HG03175 (cell line): ENCODE measurements at regions not wholly inside any gene's neighbourhood (a gene's known extent, or its start where the extent isn't known, plus 50 kb on each side); places are given as distances from the start of the nearest gene placed in this dataset.
A peak's percentile ranks its signal among the peaks of the same experiment; 100 is the strongest.
"Not testable (repeated sequence)": the region's sequence is repeated elsewhere in the genome, so short reads cannot be mapped to it uniquely, and the experiment has no call there.

Experiments used
- ATAC-seq: cut with Tn5 transposase; IDR thresholded peaks from one replicate; pipeline ENCODE4 v1.9.1; 2021; ENCODE audit warnings: mild to moderate bottlenecking, moderate library complexity; ENCODE audit not compliant: unreplicated experiment

DNA sequence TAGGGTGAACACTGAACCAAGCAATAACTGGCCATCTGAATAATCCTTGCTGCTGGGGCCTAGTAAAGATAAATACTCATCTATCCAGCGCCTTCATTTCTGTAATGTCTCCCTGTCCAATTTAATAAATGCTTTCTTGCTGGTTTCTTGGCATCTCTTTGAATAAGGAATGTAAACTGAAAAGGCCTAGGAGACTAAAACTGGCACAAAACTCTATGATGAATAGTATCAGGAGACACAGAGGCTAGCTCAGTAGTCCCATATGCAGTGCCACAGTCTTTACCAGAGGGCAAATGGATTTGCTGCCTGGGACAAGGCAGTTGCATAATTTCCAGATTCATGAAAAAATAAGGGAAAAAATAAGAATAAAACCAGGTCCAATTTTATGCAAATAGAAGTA, 324.4 kb downstream of the CENPW start:
- no peak for ATAC-seq

DNA sequence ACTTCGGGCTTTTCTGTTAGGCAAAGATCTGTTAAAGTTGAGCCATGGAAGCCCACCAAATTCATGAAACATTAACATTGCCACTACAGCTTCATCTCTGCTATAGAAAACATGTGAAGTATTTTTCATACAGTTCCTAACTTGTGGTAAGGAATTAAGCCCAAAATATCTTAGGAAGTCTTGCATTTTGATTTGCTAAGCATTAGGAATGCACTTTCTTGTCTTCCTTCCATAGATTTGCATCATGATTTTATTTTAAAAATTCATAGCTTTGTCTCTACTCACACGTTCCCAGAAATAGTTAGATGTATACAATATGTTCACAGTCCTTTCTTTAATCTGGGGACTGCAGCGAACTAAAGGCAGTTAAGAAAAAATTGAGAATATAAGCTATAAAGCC, 325.6 kb downstream of the CENPW start:
- ATAC-seq, result no peak

DNA sequence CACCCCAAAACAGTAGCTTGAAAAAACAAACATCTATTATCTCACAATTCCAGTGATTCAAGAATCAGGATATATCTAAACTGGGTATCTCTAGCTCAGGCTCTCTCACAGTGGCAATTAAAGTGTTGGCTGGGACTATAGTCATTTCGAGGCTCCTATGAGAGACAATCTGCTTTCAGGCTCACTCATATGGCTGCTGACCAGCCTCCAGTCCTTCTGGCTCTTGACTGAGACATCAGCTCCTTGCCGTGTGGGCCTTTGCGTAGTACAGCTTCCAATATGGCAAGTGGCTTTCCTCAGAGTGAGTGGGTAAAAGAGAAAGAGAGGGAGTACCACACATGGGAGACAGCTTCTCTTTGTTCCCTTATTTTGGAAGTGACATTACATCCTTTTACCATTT, 327.2 kb downstream of the CENPW start:
- no peak for ATAC-seq

DNA sequence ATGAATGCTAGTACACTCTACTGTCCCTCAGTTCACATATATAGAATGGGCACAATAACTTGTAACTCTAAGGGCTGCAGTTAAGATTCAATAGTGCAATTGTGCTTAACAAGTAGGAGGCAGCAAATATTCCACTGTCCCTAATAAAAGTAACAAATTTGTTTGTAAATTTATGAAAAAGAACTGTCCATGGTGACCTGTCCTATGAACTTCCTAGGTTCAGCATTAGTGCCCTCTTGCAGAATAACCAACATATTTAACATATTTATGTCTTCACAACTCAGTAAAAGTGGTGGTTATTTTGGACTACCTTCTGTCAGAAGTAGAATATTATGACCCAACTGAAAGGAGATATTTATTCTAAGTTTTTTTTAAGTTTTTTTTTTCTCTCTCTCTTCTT, 327.8 kb downstream of the CENPW start:
- ATAC-seq, result no peak

- peak; percentile 85 for ATAC-seq
These were observed 332.7 kb downstream of the CENPW start for GRCh38 chr6:126672649-126673048.

GRCh38 chr6:126673749-126674148, 333.8 kb downstream of the CENPW start:
- ATAC-seq, result not testable (repeated sequence)

GRCh38 chr6:126682440-126682839, 342.5 kb downstream of the CENPW start:
- ATAC-seq, result no peak

GRCh38 chr6:126685182-126685581, 345.3 kb downstream of the CENPW start:
- no peak for ATAC-seq

GRCh38 chr6:126696921-126697693, 357.2 kb downstream of the CENPW start:
- no peak for ATAC-seq

GRCh38 chr6:126698732-126699240, 358.9 kb downstream of the CENPW start:
- no peak for ATAC-seq

DNA sequence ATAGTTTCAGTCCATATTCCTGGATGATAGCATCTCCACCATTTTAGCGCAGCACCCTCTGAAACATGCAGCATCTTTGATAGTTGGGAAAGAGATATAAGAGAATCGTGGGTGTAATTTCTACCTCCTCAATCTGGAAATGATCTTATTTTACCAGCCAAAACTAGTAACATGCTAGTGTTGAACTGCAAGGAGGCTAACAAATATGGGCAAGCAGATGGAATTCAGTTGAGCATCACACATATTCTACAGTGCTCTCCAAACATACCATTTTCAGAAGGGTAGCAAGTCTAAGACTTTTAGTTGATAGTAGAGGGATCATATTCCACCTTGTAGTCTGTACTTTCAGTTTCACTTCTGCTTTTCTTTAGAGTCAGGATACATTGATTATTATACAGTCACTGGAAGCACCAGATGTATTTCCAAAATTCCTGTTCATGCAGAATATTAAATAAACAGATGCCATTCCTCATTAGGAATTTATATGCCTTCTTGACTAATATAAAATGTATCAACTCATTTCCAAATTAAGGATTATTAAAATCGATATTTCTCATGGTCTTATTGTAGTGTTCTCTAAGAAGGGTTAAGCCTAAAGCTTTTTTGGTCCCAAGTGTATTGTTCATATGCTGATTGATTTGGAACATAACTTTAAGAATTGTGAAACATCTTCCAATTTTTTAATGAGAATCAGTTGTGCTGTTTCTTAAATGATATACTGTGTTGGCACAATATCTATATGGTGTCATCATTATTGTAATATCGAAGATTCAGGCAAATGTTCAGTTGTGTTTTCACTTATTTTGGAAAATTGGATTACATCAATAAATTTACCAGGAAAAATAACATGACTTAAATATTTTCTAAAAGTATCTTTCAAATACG, 362.0 kb downstream of the CENPW start:
- ATAC-seq, result no peak

GRCh38 chr6:126716032-126716431, 376.1 kb downstream of the CENPW start:
- no peak for ATAC-seq

DNA sequence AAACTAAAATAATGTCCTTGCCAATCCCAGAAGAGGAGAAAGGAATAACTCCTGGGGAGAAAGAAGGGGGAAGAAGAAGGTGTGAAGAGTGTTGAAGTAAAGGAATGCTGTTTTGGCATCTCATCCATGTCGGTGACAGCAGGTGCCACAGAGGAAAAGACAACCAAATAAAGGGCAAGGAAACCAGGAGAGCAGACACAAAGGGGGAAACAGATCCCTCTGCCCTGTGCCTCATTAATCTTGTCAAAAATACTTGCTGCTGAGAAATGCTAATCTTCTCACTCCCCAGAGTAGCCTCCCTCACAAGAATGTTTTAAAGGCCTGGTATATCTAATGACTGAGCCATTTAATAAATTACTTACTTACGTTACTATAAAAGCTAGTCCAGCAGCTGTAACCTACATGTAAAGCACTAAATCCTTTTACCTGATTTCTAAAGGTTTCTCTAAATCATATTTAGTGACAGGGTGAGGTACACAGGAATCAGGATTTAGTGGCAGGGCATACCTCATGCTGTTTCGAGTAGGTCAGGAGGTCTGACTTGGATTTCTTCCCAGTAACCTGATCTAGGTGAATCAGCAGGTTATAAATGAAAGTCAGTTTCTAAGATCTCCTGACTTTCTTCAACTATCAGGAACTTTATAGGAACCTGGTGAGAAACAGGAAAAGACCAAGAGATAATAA, 377.1 kb downstream of the CENPW start:
- no peak for ATAC-seq

GRCh38 chr6:126718600-126719327, 378.8 kb downstream of the CENPW start:
- peak; percentile 92 for ATAC-seq

DNA sequence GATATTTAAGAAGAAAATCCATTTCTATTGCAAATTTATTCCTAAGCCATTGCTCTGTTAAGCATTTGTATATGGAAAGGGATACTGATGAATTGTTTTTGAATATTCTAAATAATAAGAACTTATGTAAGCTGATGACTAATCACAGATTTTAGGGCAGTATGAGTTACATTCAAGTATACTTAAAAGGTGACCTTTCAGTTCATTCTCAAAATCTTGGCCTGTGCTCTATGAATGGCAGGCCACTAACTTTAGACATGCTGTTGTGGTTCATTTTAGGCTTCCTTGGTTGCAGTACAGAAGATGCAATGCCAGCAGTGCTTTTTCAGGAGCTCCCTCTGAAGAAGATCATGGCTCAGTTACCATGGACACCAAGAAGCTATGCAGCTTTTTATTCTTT, 380.4 kb downstream of the CENPW start:
- no peak for ATAC-seq

- no peak for ATAC-seq
These were observed 381.8 kb downstream of the CENPW start for GRCh38 chr6:126721581-126722160.

- ATAC-seq, result no peak
These were observed 382.5 kb downstream of the CENPW start for GRCh38 chr6:126722411-126722810.

DNA sequence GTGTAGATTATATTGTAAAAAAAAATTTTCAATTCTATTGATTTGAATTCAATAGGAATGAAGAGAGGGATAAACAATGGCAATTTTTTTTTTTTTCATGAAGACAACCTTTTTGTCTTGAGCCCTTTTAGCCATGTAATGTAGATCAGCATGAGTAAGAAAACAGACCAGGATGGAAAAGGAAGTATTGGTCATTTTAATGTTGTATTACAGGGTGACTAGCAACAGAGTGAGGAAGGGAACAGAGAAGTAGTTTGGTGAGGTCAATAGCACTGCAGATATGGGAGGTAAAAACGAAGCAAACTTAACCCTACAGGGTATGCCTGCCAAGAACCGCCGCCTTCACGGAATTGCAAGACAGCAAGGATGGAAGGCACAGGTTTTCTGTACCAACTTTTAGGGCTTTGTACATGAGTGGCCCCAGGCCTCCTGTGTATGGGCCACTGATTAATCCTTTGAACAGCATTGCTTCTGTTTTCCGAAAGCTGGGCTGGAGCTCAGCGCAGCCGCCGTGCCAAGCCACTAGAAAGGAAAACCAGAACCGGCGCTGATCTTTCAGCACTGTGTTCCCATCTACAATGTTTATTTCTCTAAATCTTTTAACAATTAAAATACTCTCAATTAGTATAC, 383.7 kb downstream of the CENPW start:
- ATAC-seq, result no peak

DNA sequence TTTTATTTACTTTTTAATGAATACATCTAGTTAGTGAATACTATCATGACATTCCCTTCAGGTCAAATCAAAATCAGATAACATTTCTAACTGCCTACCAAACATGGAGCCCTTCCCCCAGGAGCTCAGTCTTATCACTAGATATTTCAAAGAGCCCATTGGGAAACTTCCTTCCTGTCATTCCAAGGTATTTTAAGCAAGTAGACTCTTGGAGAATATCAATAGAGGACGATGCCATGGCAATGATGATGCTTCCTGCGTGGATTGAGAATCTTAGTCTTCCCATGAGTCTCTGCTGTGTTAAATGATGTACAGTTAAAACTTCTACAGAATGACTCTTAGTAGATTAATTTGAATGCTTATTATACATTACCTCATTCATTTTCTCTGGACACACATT, 384.9 kb downstream of the CENPW start:
- no peak for ATAC-seq

DNA sequence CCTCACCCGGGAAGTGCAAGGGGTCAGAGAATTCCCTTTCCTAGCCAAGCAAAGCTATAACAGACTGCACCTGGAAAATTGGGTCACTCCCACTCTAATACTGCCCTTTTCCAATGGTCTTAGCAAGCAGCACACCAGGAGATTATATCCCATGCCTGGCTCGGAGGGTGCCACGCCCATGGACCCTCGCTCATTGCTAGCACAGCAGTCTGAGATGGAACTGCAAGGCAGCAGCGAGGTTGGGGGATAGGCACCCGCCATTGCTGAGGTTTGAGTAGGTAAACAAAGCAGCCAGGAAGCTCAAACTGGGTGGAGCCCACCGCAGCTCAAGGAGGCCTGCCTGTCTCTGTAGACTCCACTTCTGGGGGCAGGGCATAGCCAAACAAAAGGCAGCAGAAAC, 386.5 kb downstream of the CENPW start:
- ATAC-seq, result not testable (repeated sequence)
